A673 (cell line): ENCODE measurements at regions not wholly inside any gene's neighbourhood (a gene's known extent, or its start where the extent isn't known, plus 50 kb on each side); places are given as distances from the start of the nearest gene placed in this dataset.

Experiments used
- EZH2 ChIP-seq: fragments of 200-600 bp; sonication (generic); IDR thresholded peaks from 2 replicates; pipeline ENCODE4 v1.6.1; 2017; ENCODE audit warnings: borderline replicate concordance, low read depth, mild to moderate bottlenecking, mixed read lengths, antibody characterized with exemption, low read length; ENCODE audit not compliant: poor library complexity, severe bottlenecking
- TF ChIP-seq, protein P1 (sequence below): fragments of 300-800, 200-600 bp; sonication (generic); conservative IDR thresholded peaks from 2 replicates; pipeline ENCODE4 v1.5.1; 2017; ENCODE audit warnings: low read depth, mild to moderate bottlenecking, antibody characterized with exemption, low read length, moderate library complexity, mixed read lengths

DNA sequence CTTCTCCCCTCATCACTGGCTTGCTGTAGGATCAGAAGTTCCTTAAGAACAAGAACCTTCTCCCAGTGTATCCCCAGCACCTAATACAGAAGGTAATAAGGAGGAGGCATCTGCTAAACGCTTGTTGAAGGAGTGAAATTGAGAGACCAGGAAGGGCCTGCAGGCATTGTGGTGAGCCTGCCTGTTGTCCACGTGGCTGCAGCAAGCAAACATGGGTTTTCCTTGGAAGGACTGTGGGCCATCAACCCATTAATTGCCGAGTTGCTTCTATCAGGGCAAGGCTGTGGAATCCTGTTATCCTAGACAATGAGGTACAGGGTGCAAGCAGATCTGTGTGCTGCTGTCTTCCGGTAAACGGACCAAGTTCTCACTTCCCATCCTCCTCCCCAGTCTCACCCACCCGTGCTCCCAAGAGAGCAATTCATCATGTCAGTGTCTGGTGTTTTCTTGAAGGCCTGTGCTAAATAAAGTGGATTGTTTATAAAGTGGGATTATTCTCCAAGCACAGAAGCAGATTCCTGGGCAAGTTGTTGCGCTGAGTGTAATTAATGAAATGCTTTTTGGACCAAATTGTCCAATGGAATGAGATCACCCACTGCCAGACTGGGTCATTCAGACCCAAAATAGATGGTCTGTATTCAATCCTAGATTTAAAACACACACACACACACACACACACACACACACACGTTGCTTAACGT is 164.6 kb upstream of the CDYL start:
- TF ChIP-seq, protein P1, sequence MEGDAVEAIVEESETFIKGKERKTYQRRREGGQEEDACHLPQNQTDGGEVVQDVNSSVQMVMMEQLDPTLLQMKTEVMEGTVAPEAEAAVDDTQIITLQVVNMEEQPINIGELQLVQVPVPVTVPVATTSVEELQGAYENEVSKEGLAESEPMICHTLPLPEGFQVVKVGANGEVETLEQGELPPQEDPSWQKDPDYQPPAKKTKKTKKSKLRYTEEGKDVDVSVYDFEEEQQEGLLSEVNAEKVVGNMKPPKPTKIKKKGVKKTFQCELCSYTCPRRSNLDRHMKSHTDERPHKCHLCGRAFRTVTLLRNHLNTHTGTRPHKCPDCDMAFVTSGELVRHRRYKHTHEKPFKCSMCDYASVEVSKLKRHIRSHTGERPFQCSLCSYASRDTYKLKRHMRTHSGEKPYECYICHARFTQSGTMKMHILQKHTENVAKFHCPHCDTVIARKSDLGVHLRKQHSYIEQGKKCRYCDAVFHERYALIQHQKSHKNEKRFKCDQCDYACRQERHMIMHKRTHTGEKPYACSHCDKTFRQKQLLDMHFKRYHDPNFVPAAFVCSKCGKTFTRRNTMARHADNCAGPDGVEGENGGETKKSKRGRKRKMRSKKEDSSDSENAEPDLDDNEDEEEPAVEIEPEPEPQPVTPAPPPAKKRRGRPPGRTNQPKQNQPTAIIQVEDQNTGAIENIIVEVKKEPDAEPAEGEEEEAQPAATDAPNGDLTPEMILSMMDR, result no peak
- TF ChIP-seq EZH2, result no peak
